GM12878 (cell line): ENCODE measurements at regions not wholly inside any gene's neighbourhood (a gene's known extent, or its start where the extent isn't known, plus 50 kb on each side); places are given as distances from the start of the nearest gene placed in this dataset.

ENCODE experiments used
- ATAC-seq: fragments of 200-7000 bp; cut with Tn5 transposase; 3 replicates; pipeline ENCODE4 v1.9.1; 2020; ENCODE audit warnings: mild to moderate bottlenecking, moderate library complexity
- BruUV-seq: library from RNA; stranded (reverse); fragments of 400-500 nt; replicated peaks from 2 replicates; lab custom pipeline; 2021; lab: Mats Ljungman, UMichigan
- CTCF ChIA-PET: fragments of 300-600 bp; sonication (Branson Sonifier 250); formaldehyde crosslinking; extraction: SDS; loops from one replicate; lab custom pipeline; 2021; ENCODE audit warnings: inconsistent platforms; lab: Yijun Ruan, JAX
- POLR2A ChIA-PET: fragments of 350-600 bp; formaldehyde crosslinking; extraction: SDS; loops from one replicate; lab custom pipeline; 2021; ENCODE audit warnings: inconsistent platforms; lab: Charles Lee
- RAD21 ChIA-PET: fragments of 300-600 bp; sonication (Branson Sonifier 250); formaldehyde crosslinking; loops from one replicate; lab custom pipeline; 2023; ENCODE audit warnings: antibody characterized with exemption; ENCODE audit not compliant: unreplicated experiment; lab: Charles Lee
- SMC1A ChIA-PET: fragments of 300-600 bp; sonication (Branson Sonifier 250); formaldehyde crosslinking; loops from one replicate; lab custom pipeline; 2023; ENCODE audit not compliant: unreplicated experiment, uncharacterized antibody; lab: Charles Lee
- DNase-seq: peaks from one replicate; pipeline ENCODE4 v3.0.0-alpha.2; 2011; ENCODE audit warnings: low read depth, low spot score
- FAIRE-seq: peaks from 3 replicates; lab custom pipeline; 2011; peaks lifted over from hg19 to GRCh38; lab: Jason Lieb, UNC
- H2AFZ ChIP-seq: 2 replicates; pipeline ENCODE4 v1.6.0; 2011; ENCODE audit warnings: low read depth, low read length, control low read depth; ENCODE audit not compliant: control insufficient read depth
- H3K27ac ChIP-seq: 2 replicates; pipeline ENCODE4 v1.5.1; 2011; ENCODE audit warnings: control low read depth; ENCODE audit not compliant: control insufficient read depth, insufficient read depth
- H3K27me3 ChIP-seq, 2 experiments: replicated peaks in 1 of 2; 2 replicates each; pipeline versions ENCODE4 v1.6.0 to v1.6.1; 2011; ENCODE audit warnings: low read length in 1 of 2; ENCODE audit not compliant: control insufficient read depth in 2 of 2, insufficient read depth in 2 of 2
- H3K36me3 ChIP-seq, 2 experiments: 2 replicates each; pipeline ENCODE4 v1.5.1; 2011; ENCODE audit warnings: low read length in 1 of 2; ENCODE audit not compliant: control insufficient read depth in 2 of 2, insufficient read depth in 2 of 2
- H3K4me1 ChIP-seq: 2 replicates; pipeline ENCODE4 v1.6.1; 2011; ENCODE audit warnings: mild to moderate bottlenecking, low read length, moderate library complexity, mixed read lengths; ENCODE audit not compliant: control insufficient read depth, insufficient read depth
- H3K4me2 ChIP-seq: 2 replicates; pipeline ENCODE4 v1.6.0; 2011; ENCODE audit warnings: control low read depth; ENCODE audit not compliant: control insufficient read depth, insufficient read depth
- H3K4me3 ChIP-seq: fragments of 200-600 bp; sonication (generic); 2 replicates; pipeline ENCODE4 v1.5.1; 2016
- H3K79me2 ChIP-seq: 2 replicates; pipeline ENCODE4 v1.6.0; 2011; ENCODE audit warnings: low read length; ENCODE audit not compliant: control insufficient read depth, insufficient read depth
- H3K9ac ChIP-seq: 2 replicates; pipeline ENCODE4 v1.8.0; 2011; ENCODE audit warnings: low read length, control low read depth, mixed read lengths; ENCODE audit not compliant: control insufficient read depth, insufficient read depth
- H3K9me3 ChIP-seq: replicated peaks from 3 replicates; pipeline ENCODE4 v1.5.1; 2011; ENCODE audit warnings: mild to moderate bottlenecking, low read length; ENCODE audit not compliant: control insufficient read depth, insufficient read depth
- H4K20me1 ChIP-seq: 2 replicates; pipeline ENCODE4 v1.6.0; 2011; ENCODE audit not compliant: control insufficient read depth, insufficient read depth
- FOS ChIP-seq: IDR thresholded peaks from 3 replicates; pipeline ENCODE4 v1.6.1; 2011; ENCODE audit warnings: borderline replicate concordance; ENCODE audit not compliant: insufficient read length; ENCODE audit errors: extremely low read depth
- FOXK2 ChIP-seq: fragments of 450-650 bp; IDR thresholded peaks from 2 replicates; pipeline ENCODE4 v1.6.1; 2017; ENCODE audit warnings: mild to moderate bottlenecking, moderate library complexity
- GABPA ChIP-seq: IDR thresholded peaks from 2 replicates; pipeline ENCODE4 v1.6.1; 2014; ENCODE audit warnings: antibody characterized with exemption, low read depth, mild to moderate bottlenecking, inconsistent platforms
- HDAC2 ChIP-seq: fragments of 200-600 bp; sonication (generic); IDR thresholded peaks from 2 replicates; pipeline ENCODE4 v1.6.1; 2017
- MTA3 ChIP-seq: IDR thresholded peaks from 2 replicates; pipeline ENCODE4 v1.6.1; 2012; ENCODE audit warnings: low read length, inconsistent platforms, borderline replicate concordance
- MYB ChIP-seq: fragments of 150-350 bp; IDR thresholded peaks from 2 replicates; pipeline ENCODE4 v1.6.1; 2014; ENCODE audit warnings: mild to moderate bottlenecking, low read depth, low read length, borderline replicate concordance
- NR2F1 ChIP-seq: fragments of 450-650 bp; conservative IDR thresholded peaks from 2 replicates; pipeline ENCODE4 v1.6.1; 2017; ENCODE audit warnings: mild to moderate bottlenecking
- RCOR1 ChIP-seq: conservative IDR thresholded peaks from 2 replicates; pipeline ENCODE4 v1.6.1; 2012; ENCODE audit warnings: low read depth, low read length, improper control_type of control experiment
- SMARCA5 ChIP-seq: fragments of 450-650 bp; IDR thresholded peaks from 2 replicates; pipeline ENCODE4 v1.6.1; 2017; ENCODE audit warnings: mild to moderate bottlenecking
- SP1 ChIP-seq: IDR thresholded peaks from one replicate; pipeline ENCODE4 v1.6.1; 2011; ENCODE audit warnings: low read depth, low read length
- SREBF2 ChIP-seq: IDR thresholded peaks from 2 replicates; pipeline ENCODE4 v1.6.1; 2012; ENCODE audit warnings: mild to moderate bottlenecking, low read length
- STAT1 ChIP-seq: fragments of 450-650 bp; conservative IDR thresholded peaks from 2 replicates; pipeline ENCODE4 v1.6.1; 2014; ENCODE audit warnings: antibody characterized with exemption, mild to moderate bottlenecking
- SUZ12 ChIP-seq: fragments of 200-600 bp; sonication (generic); IDR thresholded peaks from one replicate; pipeline ENCODE4 v1.6.1; 2018; ENCODE audit warnings: antibody characterized with exemption, mild to moderate bottlenecking; ENCODE audit not compliant: unreplicated experiment
- WGBS: methylation state at CpG from one replicate; pipeline ENCODE4 v1.1.6; 2016; ENCODE audit warnings: low lambda C conversion rate; ENCODE audit not compliant: insufficient replicate concordance, insufficient coverage; ENCODE audit errors: missing lambda C conversion rate; 5-methylcytosine and 5-hydroxymethylcytosine counted together
- in situ Hi-C: fragments of 300-500 bp; cut with MboI; formaldehyde crosslinking; loops from 9 replicates; pipeline ENCODE4 v1.14.3; 2018; ENCODE audit warnings: mixed read lengths
- intact Hi-C: fragments of 100-400 bp; cut with micrococcal nuclease; formaldehyde crosslinking; loops from one replicate; pipeline ENCODE4 v1.14.2; 2022; ENCODE audit not compliant: unreplicated experiment
- TF ChIP-seq, protein P1 (sequence below): fragments of 450-650 bp; IDR thresholded peaks from 2 replicates; pipeline ENCODE4 v1.6.1; 2016; ENCODE audit warnings: mild to moderate bottlenecking
- TF ChIP-seq, protein P2 (sequence below): fragments of 450-650 bp; IDR thresholded peaks from 2 replicates; pipeline ENCODE4 v1.6.1; 2018; ENCODE audit warnings: borderline replicate concordance, mild to moderate bottlenecking; ENCODE audit not compliant: partially characterized antibody

DNA sequence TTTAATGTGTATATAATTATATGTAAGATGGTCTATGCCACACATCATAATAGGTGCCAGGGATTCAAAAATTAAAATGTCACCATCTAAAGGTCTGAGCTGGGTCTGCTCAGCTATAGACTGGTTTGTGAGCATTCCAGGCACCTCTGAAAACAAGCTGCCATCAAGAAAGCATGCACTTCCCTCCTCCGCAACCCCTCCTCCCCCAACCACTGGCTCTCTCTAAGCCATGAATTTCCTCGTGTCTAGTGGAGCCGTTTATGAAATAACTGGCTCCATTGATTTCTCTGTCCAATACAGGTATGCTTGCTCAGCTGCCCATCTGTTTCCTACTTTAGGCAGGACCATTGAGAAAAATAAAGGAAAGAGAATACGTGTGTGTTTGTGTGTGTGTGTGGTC, 522.6 kb upstream of the PLXNA2 start:
- SMC1A ChIA-PET = no interaction called here
- Histone ChIP-seq H3K4me2 (no peak overlapping the region), H3K9me3 (no peaks in the 10 kb centered on the region), H3K79me2 (no peaks in the 10 kb centered on the region), H4K20me1 (no peaks in the 10 kb centered on the region), H3K27ac (no peak overlapping the region), H2AFZ (no peak overlapping the region), H3K9ac (no peak overlapping the region), H3K27me3 (no peaks in the 10 kb centered on the region), H3K36me3 (no peaks in the 10 kb centered on the region), H3K4me1 (no peaks in the 10 kb centered on the region), H3K4me3 (no peak overlapping the region)
- TF ChIP-seq, protein P1, sequence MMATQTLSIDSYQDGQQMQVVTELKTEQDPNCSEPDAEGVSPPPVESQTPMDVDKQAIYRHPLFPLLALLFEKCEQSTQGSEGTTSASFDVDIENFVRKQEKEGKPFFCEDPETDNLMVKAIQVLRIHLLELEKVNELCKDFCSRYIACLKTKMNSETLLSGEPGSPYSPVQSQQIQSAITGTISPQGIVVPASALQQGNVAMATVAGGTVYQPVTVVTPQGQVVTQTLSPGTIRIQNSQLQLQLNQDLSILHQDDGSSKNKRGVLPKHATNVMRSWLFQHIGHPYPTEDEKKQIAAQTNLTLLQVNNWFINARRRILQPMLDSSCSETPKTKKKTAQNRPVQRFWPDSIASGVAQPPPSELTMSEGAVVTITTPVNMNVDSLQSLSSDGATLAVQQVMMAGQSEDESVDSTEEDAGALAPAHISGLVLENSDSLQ = no peak
- TF ChIP-seq SUZ12 (no peak), GABPA (no peak), STAT1 (no peak), NR2F1 (no peak), SMARCA5 (no peak), FOXK2 (no peak), RCOR1 (no peak)
- DNase-seq (no peak), ATAC-seq (no peak), FAIRE-seq (no peak)
- intact Hi-C loops = no loop called here
- 26% methylated on average over 4 of the region's 4 CpGs for WGBS
- POLR2A ChIA-PET = no interaction called here
- CTCF ChIA-PET = no interaction called here
- RAD21 ChIA-PET = no interaction called here
- BruUV-seq = no TSS peak
- in situ Hi-C loops = no loop called here

DNA sequence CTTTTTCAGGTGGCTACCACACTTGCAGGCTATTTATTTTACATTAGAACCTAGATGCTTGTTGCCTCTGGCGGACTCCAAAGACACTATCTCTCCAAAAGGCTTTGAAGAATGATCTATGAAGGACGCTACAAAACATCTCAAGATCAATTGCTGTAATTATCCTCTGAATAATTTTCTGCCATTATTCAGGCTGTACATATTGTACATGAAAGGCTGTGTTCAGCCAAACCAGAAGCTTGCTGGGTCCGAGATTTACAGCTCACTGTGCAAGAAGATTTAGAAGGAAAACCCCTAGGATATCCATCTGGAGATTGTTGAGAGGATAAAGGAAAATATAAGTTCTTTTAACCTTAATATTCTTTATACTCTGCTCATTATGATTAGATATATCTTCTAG, 523.6 kb upstream of the PLXNA2 start:
- no peak overlapping the region for H2AFZ ChIP-seq
- H3K4me1 ChIP-seq = no peaks in the 10 kb centered on the region
- ChIA-PET RAD21 (no interaction called here), CTCF (no interaction called here), SMC1A (interaction anchor here (0.6 to 0.7 kb wide), 2 partner anchors 174 to 1059 kb away, joined by 3 read pairs; no protein-coding TSS in a partner anchor), POLR2A (no interaction called here)
- no peak overlapping the region for H3K27ac ChIP-seq
- H3K4me2 ChIP-seq = no peak overlapping the region
- ATAC-seq = no peak
- WGBS = 0% methylated on average over 3 of the region's 3 CpGs
- H3K27me3 ChIP-seq = no peaks in the 10 kb centered on the region
- H4K20me1 ChIP-seq = no peaks in the 10 kb centered on the region
- no peak for FAIRE-seq
- H3K9ac ChIP-seq = no peak overlapping the region
- no peak overlapping the region for H3K4me3 ChIP-seq
- BruUV-seq = no TSS peak
- intact Hi-C loops = no loop called here
- no peaks in the 10 kb centered on the region for H3K36me3 ChIP-seq
- DNase-seq = no peak
- in situ Hi-C loops = no loop called here
- H3K79me2 ChIP-seq = no peaks in the 10 kb centered on the region
- H3K9me3 ChIP-seq = no peaks in the 10 kb centered on the region
- TF ChIP-seq FOS (no peak), MTA3 (no peak), MYB (no peak), HDAC2 (no peak), SREBF2 (no peak), SP1 (no peak), SMARCA5 (no peak)
- TF ChIP-seq, protein P1 = no peak
- TF ChIP-seq, protein P2, sequence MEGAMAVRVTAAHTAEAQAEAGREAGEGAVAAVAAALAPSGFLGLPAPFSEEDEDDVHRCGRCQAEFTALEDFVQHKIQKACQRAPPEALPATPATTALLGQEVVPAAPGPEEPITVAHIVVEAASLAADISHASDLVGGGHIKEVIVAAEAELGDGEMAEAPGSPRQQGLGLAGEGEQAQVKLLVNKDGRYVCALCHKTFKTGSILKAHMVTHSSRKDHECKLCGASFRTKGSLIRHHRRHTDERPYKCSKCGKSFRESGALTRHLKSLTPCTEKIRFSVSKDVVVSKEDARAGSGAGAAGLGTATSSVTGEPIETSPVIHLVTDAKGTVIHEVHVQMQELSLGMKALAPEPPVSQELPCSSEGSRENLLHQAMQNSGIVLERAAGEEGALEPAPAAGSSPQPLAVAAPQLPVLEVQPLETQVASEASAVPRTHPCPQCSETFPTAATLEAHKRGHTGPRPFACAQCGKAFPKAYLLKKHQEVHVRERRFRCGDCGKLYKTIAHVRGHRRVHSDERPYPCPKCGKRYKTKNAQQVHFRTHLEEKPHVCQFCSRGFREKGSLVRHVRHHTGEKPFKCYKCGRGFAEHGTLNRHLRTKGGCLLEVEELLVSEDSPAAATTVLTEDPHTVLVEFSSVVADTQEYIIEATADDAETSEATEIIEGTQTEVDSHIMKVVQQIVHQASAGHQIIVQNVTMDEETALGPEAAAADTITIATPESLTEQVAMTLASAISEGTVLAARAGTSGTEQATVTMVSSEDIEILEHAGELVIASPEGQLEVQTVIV = no peak
